Liver (tissue), 8 donors: ENCODE measurements at regions not wholly inside any gene's neighbourhood (a gene's known extent, or its start where the extent isn't known, plus 50 kb on each side); places are given as distances from the start of the nearest gene placed in this dataset.

Source experiments
- DNase-seq: peaks from one replicate; pipeline ENCODE4 v3.0.0-alpha.2; 2017; ENCODE audit warnings: low spot score
- H3K27ac ChIP-seq, 2 donors: one replicate each; pipeline ENCODE4 v1.7.0; 2013; ENCODE audit warnings: inconsistent platforms in 2 of 2, low read length in 2 of 2, control low read depth in 1 of 2, low read depth in 1 of 2, mild to moderate bottlenecking in 1 of 2
- H3K27me3 ChIP-seq, 4 donors: one replicate each; pipeline versions ENCODE4 v1.6.1 to v1.7.0; 2013; ENCODE audit warnings: low read length in 3 of 4, inconsistent platforms in 1 of 4, mild to moderate bottlenecking in 1 of 4, moderate library complexity in 1 of 4; ENCODE audit not compliant: control insufficient read depth in 4 of 4, insufficient read depth in 4 of 4
- H3K36me3 ChIP-seq, 4 donors: one replicate each; pipeline versions ENCODE4 v1.6.1 to v1.7.0; 2013; ENCODE audit warnings: low read length in 3 of 4, mild to moderate bottlenecking in 3 of 4, low read depth in 1 of 4, moderate library complexity in 1 of 4; ENCODE audit not compliant: control insufficient read depth in 4 of 4, insufficient read depth in 3 of 4
- H3K4me1 ChIP-seq, 4 donors: one replicate each; pipeline versions ENCODE4 v1.6.1 to v1.7.0; 2013; ENCODE audit warnings: low read length in 3 of 4, mild to moderate bottlenecking in 3 of 4, moderate library complexity in 1 of 4; ENCODE audit not compliant: control insufficient read depth in 4 of 4, insufficient read depth in 4 of 4
- H3K4me3 ChIP-seq, 3 donors: one replicate each; pipeline versions ENCODE4 v1.6.1 to v1.7.0; 2013; ENCODE audit warnings: low read length in 3 of 3, control low read depth in 1 of 3, low read depth in 1 of 3, mild to moderate bottlenecking in 1 of 3
- H3K9ac ChIP-seq, 2 donors: one replicate each; pipeline ENCODE4 v1.7.0; 2013; ENCODE audit warnings: low read length in 2 of 2, mild to moderate bottlenecking in 2 of 2, moderate library complexity in 2 of 2, control low read depth in 1 of 2, low read depth in 1 of 2
- H3K9me3 ChIP-seq, 4 donors: one replicate each; pipeline versions ENCODE4 v1.6.1 to v1.7.0; 2013; ENCODE audit warnings: low read length in 3 of 4; ENCODE audit not compliant: control insufficient read depth in 4 of 4
- EGR1 ChIP-seq, 2 donors: IDR thresholded peaks; 2 replicates each; pipeline ENCODE4 v1.6.1; 2016 to 2018; ENCODE audit warnings: antibody characterized with exemption in 2 of 2, low read depth in 2 of 2
- FOXA1 ChIP-seq: IDR thresholded peaks from 2 replicates; pipeline ENCODE4 v1.6.1; 2016; ENCODE audit warnings: antibody characterized with exemption
- FOXA2 ChIP-seq: IDR thresholded peaks from 2 replicates; pipeline ENCODE4 v1.6.1; 2016; ENCODE audit warnings: antibody characterized with exemption
- GABPA ChIP-seq, 2 donors: IDR thresholded peaks in 1 of 2; conservative IDR thresholded peaks in 1 of 2; 2 replicates each; pipeline ENCODE4 v1.6.1; 2016; ENCODE audit warnings: antibody characterized with exemption in 2 of 2, mild to moderate bottlenecking in 1 of 2, moderate library complexity in 1 of 2
- HNF4A ChIP-seq, 2 donors: conservative IDR thresholded peaks; 2 replicates each; pipeline ENCODE4 v1.6.1; 2016; ENCODE audit warnings: antibody characterized with exemption in 2 of 2, mild to moderate bottlenecking in 2 of 2
- HNF4G ChIP-seq: IDR thresholded peaks from 2 replicates; pipeline ENCODE4 v1.6.1; 2016; ENCODE audit warnings: antibody characterized with exemption
- JUND ChIP-seq, 2 donors: IDR thresholded peaks; 2 replicates each; pipeline ENCODE4 v1.6.1; 2016; ENCODE audit warnings: antibody characterized with exemption in 2 of 2
- NR2F2 ChIP-seq: IDR thresholded peaks from 2 replicates; pipeline ENCODE4 v1.6.1; 2016; ENCODE audit warnings: antibody characterized with exemption
- RAD21 ChIP-seq, 2 donors: IDR thresholded peaks; 2 replicates each; pipeline ENCODE4 v1.6.1; 2016; ENCODE audit warnings: antibody characterized with exemption in 2 of 2, mild to moderate bottlenecking in 2 of 2
- RXRA ChIP-seq, 2 donors: IDR thresholded peaks; 2 replicates each; pipeline ENCODE4 v1.6.1; 2017 to 2018; ENCODE audit warnings: antibody characterized with exemption in 2 of 2, mild to moderate bottlenecking in 1 of 2
- SP1 ChIP-seq: IDR thresholded peaks from 2 replicates; pipeline ENCODE4 v1.6.1; 2018; ENCODE audit warnings: antibody characterized with exemption, mild to moderate bottlenecking
- TAF1 ChIP-seq: conservative IDR thresholded peaks from 2 replicates; pipeline ENCODE4 v1.6.1; 2016; ENCODE audit warnings: antibody characterized with exemption, mild to moderate bottlenecking
- YY1 ChIP-seq: IDR thresholded peaks from 2 replicates; pipeline ENCODE4 v1.6.1; 2016; ENCODE audit warnings: antibody characterized with exemption, mild to moderate bottlenecking
- WGBS: extraction: QIAGEN DNeasy Blood & Tissue Kit; methylation state at CpG from one replicate; pipeline ENCODE4 v1.1.7; 2013; 5-methylcytosine and 5-hydroxymethylcytosine counted together
- TF ChIP-seq, protein P1 (sequence below): IDR thresholded peaks from 2 replicates; pipeline ENCODE4 v1.6.1; 2016; ENCODE audit warnings: antibody characterized with exemption
- TF ChIP-seq, protein P2 (sequence below): IDR thresholded peaks from 2 replicates; pipeline ENCODE4 v1.6.1; 2016; ENCODE audit warnings: antibody characterized with exemption
- TF ChIP-seq, protein P3 (sequence below): fragments of 150-350 bp; IDR thresholded peaks from 2 replicates; pipeline ENCODE4 v1.5.1; 2017; ENCODE audit warnings: improper control_type of control experiment, low read depth, low read length; ENCODE audit not compliant: missing input control
- TF ChIP-seq, protein P4 (sequence below): IDR thresholded peaks from 2 replicates; pipeline ENCODE4 v1.6.1; 2016; ENCODE audit warnings: antibody characterized with exemption, mild to moderate bottlenecking
- donor health status: healthy.
- donor health status: healthy.
- donor health status: healthy.
- donor health status: healthy.
- donor health status: healthy.

DNA sequence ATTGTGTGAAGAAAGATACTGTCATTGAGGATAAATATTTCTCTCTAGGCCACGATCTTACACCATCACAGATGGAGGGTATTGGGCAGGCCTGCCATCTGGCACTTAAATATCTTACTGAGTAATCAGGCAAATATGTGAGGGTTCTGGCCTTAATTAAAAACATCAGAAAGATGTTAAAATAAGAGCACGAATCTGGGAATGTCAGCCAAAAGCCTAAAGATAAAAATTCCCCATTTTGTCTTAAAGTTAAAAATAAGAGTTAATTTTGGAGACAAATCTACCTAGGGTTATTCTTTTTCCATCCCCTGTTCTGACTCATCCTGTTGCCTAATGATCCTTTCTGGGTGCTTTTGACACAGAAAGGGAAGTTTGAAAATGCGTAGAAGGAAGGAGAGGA, 121.0 kb downstream of the SUCLG1 start:
- Histone ChIP-seq H3K9ac (no peak overlapping the region), H3K27ac (no peak overlapping the region), H3K9me3 (no peaks in the 10 kb centered on the region), H3K36me3 (no peaks in the 10 kb centered on the region), H3K4me3 (no peak overlapping the region), H3K27me3 (no peaks in the 10 kb centered on the region), H3K4me1 (no peaks in the 10 kb centered on the region)
- no peak for DNase-seq
- TF ChIP-seq, protein P1, sequence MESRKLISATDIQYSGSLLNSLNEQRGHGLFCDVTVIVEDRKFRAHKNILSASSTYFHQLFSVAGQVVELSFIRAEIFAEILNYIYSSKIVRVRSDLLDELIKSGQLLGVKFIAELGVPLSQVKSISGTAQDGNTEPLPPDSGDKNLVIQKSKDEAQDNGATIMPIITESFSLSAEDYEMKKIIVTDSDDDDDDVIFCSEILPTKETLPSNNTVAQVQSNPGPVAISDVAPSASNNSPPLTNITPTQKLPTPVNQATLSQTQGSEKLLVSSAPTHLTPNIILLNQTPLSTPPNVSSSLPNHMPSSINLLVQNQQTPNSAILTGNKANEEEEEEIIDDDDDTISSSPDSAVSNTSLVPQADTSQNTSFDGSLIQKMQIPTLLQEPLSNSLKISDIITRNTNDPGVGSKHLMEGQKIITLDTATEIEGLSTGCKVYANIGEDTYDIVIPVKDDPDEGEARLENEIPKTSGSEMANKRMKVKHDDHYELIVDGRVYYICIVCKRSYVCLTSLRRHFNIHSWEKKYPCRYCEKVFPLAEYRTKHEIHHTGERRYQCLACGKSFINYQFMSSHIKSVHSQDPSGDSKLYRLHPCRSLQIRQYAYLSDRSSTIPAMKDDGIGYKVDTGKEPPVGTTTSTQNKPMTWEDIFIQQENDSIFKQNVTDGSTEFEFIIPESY: no peak
- TF ChIP-seq GABPA (IDR thresholded peaks at IDR 0.05 in 1 of 2, conservative IDR thresholded peaks at IDR 0.05 in 1 of 2) (no peak), FOXA2 (no peak), JUND (IDR thresholded peaks at IDR 0.05) (no peak)
- TF ChIP-seq, protein P2, sequence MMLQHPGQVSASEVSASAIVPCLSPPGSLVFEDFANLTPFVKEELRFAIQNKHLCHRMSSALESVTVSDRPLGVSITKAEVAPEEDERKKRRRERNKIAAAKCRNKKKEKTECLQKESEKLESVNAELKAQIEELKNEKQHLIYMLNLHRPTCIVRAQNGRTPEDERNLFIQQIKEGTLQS: no peak
- TF ChIP-seq, protein P3, sequence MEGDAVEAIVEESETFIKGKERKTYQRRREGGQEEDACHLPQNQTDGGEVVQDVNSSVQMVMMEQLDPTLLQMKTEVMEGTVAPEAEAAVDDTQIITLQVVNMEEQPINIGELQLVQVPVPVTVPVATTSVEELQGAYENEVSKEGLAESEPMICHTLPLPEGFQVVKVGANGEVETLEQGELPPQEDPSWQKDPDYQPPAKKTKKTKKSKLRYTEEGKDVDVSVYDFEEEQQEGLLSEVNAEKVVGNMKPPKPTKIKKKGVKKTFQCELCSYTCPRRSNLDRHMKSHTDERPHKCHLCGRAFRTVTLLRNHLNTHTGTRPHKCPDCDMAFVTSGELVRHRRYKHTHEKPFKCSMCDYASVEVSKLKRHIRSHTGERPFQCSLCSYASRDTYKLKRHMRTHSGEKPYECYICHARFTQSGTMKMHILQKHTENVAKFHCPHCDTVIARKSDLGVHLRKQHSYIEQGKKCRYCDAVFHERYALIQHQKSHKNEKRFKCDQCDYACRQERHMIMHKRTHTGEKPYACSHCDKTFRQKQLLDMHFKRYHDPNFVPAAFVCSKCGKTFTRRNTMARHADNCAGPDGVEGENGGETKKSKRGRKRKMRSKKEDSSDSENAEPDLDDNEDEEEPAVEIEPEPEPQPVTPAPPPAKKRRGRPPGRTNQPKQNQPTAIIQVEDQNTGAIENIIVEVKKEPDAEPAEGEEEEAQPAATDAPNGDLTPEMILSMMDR: no peak
- 75% methylated on average over 3 of the region's 3 CpGs for WGBS

DNA sequence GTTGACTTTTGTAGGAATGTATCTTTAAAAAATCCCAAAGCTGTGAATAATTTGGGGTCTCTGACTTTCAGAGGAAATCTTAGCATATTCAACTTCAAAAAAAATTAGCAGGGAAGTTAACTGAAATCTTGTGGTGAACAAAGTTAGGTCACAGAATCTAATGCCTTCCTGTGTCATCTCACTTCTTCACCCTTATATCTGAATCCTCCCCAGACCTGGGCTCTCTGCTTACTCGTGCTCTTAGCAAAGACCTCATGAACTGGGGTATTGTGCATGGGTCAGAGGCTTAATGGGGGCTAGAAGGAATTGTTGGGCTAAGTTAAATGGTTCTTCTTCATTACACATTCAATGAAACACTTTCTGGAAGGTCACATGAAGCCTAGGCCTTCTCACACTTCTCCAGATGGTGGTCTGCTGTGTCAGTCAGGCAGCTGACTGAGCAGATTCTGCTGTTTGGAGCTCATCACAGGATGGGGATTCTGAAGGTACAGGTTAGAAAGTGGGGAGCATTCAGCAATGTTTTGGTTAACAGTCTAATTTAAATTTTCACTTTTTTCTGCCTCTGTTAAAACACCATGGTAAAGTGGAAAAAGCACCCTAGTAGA, 131.3 kb downstream of the SUCLG1 start:
- Histone ChIP-seq H3K27me3 (no peaks in the 10 kb centered on the region), H3K4me1 (no peaks in the 10 kb centered on the region), H3K36me3 (no peaks in the 10 kb centered on the region), H3K9ac (no peak overlapping the region), H3K4me3 (no peak overlapping the region), H3K27ac (no peak overlapping the region), H3K9me3 (peaks cover 0 to 2% (median 0%) of the 10 kb centered on the region in 4 donors)
- DNase-seq: no peak
- TF ChIP-seq RXRA (IDR thresholded peaks at IDR 0.05) (no peak), SP1 (no peak), YY1 (no peak), RAD21 (IDR thresholded peaks at IDR 0.05) (no peak), TAF1 (no peak), NR2F2 (no peak), HNF4G (no peak), FOXA1 (no peak), GABPA (IDR thresholded peaks at IDR 0.05 in 1 of 2, conservative IDR thresholded peaks at IDR 0.05 in 1 of 2) (no peak), EGR1 (IDR thresholded peaks at IDR 0.05; ENCODE audit: low read depth in 2 of 2) (no peak), HNF4A (conservative IDR thresholded peaks at IDR 0.05) (no peak), JUND (IDR thresholded peaks at IDR 0.05) (no peak)
- TF ChIP-seq, protein P4, sequence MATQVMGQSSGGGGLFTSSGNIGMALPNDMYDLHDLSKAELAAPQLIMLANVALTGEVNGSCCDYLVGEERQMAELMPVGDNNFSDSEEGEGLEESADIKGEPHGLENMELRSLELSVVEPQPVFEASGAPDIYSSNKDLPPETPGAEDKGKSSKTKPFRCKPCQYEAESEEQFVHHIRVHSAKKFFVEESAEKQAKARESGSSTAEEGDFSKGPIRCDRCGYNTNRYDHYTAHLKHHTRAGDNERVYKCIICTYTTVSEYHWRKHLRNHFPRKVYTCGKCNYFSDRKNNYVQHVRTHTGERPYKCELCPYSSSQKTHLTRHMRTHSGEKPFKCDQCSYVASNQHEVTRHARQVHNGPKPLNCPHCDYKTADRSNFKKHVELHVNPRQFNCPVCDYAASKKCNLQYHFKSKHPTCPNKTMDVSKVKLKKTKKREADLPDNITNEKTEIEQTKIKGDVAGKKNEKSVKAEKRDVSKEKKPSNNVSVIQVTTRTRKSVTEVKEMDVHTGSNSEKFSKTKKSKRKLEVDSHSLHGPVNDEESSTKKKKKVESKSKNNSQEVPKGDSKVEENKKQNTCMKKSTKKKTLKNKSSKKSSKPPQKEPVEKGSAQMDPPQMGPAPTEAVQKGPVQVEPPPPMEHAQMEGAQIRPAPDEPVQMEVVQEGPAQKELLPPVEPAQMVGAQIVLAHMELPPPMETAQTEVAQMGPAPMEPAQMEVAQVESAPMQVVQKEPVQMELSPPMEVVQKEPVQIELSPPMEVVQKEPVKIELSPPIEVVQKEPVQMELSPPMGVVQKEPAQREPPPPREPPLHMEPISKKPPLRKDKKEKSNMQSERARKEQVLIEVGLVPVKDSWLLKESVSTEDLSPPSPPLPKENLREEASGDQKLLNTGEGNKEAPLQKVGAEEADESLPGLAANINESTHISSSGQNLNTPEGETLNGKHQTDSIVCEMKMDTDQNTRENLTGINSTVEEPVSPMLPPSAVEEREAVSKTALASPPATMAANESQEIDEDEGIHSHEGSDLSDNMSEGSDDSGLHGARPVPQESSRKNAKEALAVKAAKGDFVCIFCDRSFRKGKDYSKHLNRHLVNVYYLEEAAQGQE: no peak
- TF ChIP-seq, protein P1: no peak
- TF ChIP-seq, protein P2: no peak
- 72% methylated on average over 1 of the region's 1 CpG for WGBS
